Dedifferentiated amniotic fluid mesenchymal stem cell (primary cell): ENCODE measurements at regions not wholly inside any gene's neighbourhood (a gene's known extent, or its start where the extent isn't known, plus 50 kb on each side); places are given as distances from the start of the nearest gene placed in this dataset.
"Not testable (repeated sequence)": the region's sequence is repeated elsewhere in the genome, so short reads cannot be mapped to it uniquely, and the experiment has no call there.

ENCODE experiments used
- DNase-seq: peaks from one replicate; pipeline ENCODE4 v3.0.0-alpha.2; 2016; ENCODE audit errors: extremely low spot score

DNA sequence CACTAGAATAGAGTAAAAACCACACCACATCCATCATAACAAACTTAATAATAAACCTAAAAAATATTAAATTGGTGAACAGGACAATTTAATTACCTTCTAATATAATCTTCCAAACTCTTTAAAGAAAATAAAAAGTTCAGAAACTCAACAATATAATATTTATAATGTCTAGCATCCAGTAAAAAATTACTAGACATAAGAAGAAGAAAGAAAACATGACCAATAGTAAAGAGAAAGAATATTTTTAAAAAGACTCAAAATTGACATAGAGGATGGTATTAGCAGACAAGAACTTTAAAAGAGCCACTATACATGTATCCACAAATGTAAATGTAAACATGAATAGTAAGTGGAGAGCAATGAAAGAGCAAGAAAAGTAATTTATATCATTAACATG is 388.4 kb downstream of the TFEC start:
- no peak for DNase-seq

DNA sequence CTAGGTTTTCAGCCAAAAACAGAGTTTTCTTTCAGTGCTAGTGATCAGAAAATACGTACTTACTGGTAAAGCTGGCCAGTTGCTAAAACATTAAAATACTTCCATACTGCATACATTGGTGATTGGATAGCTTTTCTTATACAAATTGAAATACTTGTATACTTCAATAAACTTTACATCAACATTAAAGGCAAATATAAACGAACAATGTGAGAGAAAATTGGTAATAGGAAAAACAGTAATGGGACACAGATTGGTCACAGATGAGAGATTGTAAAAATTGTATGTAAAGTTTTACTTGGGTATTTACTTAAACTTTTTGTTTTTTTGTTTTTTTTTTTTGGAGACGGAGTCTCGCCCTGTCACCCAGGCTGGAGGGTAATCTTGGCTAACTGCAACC is 391.7 kb downstream of the TFEC start:
- no peak for DNase-seq

DNA sequence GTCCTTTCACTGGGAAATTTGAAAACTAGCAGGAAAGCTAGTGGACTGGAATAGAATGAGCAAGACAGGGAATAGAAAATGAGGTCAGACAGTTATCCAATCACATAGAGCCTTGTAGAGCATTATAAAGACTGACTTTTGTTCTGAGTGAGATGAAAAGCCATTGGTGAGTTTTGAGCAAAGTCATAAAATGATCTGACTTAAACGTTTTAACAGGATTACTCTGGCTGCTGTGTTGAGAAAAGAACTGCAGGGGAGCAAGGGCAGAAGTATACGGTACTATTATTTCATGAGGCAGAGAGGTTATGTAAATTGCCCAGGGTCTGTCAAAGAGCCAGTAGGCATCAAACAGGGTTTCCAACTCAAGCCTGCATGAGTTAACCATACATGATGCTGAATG is 393.4 kb downstream of the TFEC start:
- DNase-seq, result no peak

DNA sequence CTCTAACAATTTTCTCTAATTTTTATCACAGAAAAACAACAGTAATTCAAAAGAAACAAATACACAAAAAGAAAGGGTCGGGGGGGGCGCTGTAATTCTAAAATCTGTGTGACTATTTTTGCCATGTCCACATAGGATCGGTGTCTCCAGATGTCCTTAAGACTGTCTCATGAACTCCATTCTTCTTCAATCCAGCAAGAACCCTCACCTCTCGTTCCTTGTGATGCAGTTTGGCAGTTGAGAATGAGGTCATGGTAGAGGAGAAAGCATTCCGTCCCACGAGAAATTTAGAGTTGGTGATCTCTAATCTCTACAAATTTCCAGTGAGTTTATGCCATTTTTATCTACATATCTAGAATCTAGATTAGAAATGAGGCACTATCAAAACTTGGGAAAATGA is 394.7 kb downstream of the TFEC start:
- DNase-seq, result no peak

DNA sequence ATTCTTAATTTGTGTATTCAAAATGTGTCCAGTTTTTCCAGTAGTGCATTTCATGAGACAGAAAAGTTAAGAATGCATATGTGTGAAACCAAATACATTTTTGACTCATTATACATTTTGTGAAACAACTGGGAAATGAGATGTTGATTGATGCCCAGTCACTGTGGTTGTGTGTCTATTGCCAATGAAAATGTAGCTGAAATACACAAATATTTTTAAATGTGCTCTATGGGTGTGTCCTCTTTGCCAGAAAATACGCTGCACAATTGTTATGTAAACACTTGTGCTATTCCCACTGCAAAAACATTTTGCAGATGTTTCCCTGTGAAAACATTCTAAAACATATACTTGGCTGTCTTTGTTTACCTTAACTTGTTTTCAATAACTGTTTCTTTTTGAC is 395.2 kb downstream of the TFEC start:
- DNase-seq, result peak; percentile 21

DNA sequence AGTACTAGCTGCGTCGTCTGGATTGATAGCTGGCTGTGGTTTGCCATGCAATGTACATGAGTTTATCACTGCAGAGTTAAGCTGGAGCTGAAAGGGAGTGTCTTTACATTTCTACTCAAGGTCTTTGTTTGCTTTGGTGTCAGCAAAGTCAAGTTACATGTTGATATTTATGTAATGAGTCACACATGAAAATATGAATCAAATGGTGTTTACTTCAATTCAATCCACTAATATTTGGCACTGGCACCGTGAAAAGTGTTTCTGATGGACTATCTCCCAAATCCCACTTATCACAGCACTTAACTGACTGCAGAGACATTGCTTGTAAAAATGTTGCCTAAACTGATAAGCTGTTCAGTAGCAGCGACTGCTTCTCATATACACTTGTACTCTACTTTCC is 395.9 kb downstream of the TFEC start:
- no peak for DNase-seq

DNA sequence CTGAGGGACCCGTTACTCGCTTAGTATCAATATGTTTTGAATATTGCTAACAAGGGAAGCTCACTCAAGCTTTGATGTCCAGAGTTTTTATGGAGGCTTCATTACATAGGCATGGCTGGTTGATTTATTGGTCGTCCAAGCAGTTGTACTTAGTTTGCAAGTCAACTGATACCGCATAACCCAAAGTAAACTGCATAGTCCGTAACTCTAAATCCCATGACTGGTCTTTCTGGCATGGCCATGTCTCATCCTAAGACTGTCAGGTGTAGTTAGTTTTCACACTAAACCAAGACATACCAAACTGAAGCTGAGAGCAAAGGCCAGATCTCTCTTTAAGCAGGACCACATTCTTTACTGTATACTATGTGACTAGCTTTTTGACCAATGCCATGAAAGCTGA is 397.9 kb downstream of the TFEC start:
- DNase-seq, result no peak

DNA sequence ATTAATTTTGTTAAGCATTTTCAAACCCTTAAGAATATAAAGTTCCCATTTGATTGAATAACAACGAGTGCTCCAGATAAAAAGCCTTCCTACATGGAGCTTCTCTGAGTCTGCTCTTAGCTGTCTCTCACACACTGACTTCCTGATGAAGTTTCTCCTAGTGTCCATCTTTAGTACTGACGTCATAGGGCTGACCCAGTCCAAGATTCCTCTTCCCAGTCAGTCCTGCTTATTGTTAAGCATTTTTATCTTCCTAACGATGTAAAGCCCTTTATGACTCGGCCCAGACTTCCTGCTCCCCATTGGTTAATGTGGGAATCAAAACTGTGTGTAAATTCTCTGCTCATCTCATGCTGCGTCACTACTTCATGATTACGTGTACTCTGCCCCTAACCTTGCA is 398.8 kb downstream of the TFEC start:
- DNase-seq, result no peak

DNA sequence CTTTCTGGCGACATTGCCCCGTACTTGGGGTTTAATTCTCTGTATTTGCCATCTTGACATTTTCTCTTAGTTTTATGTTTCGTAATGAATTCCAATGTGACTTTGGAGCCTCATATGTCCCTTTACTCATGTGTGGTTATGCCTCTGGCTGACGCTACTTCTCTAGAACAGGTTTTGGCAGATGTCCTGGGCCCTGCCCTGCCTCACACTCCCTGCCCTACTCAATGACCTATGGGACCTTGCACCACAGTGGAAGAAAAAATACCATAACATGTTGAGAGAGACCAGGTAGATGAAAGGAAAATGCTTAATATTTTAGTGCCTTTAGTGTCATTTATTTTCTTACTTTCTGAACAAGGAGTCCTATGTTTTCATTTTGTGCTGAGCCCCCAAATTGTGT is 400.5 kb downstream of the TFEC start:
- DNase-seq, result no peak

DNA sequence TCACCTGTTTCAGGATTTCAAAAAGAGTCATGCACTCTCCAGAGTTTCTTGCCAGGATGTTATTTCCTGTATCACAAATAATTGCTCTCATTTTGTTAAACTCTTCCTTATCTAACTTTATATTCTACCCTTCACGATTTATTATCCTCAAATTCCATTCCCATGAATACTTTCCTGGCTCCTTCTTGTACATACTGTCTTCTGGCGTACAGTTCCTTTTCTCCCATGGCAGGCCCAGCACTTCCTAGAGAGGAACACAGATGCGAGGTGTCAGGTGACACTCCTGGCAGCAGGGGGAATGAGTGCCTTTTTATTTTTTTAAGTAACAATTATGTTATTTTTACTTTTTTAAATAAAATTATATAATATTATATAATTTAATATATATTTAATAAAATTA is 411.9 kb downstream of the TFEC start:
- DNase-seq, result no peak

DNA sequence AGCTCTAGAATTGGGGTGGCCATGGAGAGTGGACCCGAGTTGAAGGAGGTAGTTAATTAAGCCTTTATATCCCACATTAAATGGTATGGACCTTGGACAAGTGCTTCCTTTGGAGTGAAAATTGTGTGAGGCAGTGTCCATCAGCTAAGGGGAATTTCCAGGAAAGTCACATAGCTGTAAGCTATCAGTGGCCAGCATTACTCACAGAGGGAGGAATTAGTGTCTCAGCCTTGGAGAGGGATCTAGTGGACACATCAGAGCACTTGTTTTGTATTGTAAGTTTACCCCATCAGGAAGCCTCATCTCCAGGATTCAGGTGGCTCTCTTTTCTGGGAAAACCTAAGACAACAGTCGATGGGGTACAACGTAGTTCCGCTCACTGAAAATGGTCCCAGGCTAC is 416.7 kb downstream of the TFEC start:
- no peak for DNase-seq

DNA sequence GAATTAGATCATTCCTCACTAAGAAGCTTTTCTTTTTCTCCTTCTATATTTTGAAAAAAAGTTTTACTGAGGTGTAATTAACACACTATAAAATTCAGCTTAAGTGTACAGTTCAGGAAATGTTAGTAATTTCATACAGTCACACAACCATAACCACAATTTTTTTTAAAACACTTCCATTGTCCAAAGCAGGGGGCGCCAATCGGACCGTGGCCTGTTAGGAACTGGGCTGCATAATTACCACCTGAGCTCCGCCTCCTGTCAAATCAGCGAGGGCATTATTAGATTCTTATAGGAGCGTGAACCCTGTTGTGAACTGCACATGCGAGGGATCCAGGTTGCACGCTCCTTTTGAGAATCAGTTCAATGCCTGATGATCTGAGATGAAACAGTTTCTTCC is 427.1 kb downstream of the TFEC start:
- no peak for DNase-seq

DNA sequence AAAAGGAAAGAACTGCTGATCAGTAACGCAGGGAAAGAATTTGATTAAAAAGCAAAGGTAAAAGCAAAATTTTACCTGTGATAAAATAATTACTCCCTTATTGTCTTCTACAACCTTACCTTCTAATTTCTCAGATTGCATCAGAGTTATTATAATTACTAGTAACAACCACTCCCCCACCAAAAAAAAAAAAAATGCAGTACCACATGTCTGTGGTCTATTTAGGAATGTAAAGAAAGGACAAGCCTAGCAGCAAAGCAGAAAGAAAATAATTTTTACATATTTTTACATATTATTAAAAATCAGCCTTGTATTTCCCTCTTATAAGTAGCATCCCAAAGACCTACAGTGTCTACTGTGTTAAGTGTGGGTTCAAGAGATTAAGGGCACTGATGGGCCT is 430.4 kb downstream of the TFEC start:
- DNase-seq, result peak; percentile 32

DNA sequence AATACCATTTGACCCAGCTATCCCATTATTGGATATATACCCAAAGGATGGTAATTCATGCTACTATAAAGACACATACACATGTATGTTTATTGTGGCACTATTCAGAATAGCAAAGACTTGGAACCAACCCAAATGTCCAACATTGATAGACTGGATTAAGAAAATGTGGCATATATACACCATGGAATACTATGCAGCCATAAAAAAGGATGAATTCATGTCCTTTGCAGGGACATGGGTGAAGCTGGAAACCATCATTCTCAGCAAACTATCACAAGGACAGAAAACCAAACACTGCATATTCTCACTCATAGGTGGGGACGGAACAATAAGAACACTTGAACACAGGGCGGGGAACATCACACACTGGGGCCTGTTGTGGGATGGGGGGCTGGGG is 431.4 kb downstream of the TFEC start:
- DNase-seq, result not testable (repeated sequence)

DNA sequence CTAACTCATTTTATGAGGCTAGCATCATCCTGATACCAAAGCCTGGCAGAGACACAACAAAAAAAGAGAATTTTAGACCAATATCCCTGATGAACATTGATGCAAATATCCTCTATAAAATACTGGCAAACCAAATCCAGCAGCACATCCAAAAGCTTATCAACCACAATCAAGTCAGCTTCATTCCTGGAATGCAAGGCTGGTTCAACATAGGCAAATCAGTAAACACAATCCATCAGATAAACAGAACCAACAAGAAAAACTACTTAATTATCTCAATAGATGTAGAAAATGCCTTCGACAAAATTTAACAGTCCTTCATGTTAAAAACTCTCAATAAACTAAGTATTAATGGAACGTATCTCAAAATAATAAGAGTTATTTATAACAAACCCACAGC is 433.3 kb downstream of the TFEC start:
- DNase-seq, result not testable (repeated sequence)

DNA sequence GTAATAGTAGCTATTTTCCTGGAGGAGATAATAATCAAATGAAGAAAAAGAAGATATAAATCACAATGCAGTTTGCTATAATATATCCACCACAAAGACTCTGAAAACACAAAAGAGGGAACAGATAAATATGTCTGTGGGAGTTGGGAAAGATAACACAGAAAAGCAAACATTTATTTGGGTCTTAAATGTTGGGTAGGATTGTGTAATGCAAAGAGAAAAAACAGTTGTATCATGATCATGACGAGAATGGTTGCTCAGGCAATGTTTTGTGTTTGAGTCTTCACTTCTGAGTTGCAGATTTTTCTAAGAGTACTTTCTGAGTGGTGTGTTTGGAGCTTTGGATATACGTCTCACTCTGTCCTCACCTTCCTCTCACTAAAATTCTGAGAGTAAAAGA is 437.5 kb downstream of the TFEC start:
- DNase-seq, result no peak

DNA sequence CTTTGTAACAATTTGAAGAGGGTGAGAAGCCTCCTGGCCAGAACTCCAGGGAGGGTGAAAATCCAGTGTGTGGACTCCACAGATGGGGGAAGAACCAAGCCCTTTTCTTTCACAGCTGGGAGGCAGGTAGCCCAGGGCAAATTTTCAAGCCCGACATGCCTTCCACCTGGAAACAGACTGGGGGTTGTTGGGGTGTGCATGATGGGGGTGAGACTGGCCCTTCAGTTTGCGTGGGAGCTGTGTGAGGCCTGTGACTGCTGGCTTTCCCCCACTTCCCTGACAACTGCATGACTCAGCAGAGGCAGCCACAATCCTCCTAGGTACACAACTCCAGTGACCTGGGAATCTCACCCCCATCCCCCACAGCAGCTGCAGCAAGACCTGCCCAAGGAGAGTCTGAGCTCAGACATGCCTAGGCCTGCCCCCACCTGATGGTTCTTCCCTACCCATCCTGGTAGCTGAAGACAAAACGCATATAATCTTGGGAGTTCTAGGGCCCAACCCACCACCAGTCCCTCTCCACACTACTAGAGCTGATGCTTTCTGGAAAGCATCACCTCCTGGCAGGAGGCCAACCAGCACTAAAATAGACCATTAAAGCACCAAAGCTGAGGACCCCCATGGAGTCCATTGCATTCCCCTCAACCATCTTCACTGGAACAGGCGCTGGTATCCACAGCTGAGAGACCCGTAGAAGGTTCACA is 445.4 kb downstream of the TFEC start:
- no peak for DNase-seq

DNA sequence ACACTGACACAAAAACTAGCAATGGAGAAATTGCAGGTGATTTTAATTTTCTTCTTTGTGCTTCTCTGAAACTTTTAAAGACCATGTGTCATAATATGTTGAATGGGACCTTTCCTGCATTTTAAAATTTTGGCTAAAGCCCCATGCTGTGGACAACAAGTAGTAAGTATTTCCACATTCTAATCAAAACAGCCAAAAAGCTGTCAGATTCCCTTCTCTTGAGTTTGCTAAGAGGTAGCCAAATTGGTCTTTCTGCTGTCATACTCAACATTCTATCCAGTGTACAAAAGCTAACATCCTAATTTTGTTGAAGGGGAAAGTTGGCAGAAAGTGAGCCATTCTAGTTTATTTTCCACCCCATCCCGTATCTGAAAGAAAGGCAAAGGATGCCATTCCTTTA is 447.6 kb downstream of the TFEC start:
- DNase-seq, result no peak

DNA sequence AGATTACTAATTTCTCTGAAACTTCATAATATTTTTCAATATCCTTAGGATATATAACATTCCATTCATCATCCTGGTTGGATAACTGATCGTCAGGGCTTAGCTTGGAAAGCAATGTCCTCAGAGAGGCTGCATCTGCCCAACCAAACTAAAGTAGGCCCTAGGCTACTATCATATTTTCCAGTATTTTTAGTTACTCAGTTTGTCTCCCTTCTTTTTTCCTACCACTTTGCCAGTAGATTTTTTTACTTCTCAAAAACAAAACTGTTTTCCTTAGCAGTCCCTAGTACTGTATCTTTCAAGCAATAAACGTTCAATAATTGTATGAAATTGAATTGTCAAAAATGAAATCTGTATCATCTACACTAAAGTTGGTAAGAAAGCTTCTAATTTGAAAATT is 452.0 kb downstream of the TFEC start:
- DNase-seq, result no peak

DNA sequence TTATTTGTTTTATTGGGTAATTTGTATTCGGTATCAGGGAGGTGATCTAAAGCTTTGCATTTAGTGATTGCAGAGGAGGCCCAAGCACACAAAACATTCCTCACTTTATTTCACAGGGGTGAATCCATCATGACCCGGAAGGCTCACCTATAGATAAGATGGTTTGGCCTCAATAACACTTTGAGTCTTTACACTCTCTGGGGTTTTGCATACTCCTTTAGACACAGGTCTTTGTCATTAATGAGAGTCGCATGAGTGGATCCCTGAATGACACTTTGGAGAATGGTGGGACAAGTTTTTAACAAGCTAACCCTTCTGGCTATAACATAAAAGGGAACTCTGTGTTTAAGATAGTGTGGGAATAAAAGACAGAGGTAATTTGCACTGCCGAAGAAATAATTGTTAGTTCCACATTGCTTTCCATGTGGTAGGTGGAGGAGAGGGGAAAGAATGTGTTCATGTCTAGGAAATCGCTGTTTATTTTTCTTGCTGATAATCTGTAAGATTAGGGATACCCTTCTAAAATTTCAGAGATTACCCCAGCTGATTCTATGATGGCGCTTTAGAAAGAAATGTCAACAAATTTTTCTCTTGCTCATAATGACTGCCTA is 455.8 kb downstream of the TFEC start:
- DNase-seq, result no peak

DNA sequence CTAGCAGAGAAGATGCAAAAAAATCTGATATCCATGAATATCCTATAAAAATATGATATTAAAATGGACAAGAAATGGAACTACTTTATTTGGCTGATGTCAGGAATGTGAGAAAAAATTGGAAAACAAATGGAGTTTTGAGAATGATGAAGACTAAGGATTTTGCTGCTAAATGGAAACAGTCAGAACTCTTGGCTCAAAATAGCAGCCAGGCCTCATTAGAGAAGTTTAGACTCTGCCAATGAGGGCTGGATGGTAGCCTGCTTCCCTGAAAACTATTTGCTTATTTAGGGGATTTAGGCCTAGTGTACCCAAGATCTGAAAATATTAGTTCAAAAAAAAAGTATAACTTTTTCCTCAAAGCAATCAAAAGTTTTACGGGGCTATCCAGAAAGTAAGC is 458.5 kb downstream of the TFEC start:
- DNase-seq, result no peak

DNA sequence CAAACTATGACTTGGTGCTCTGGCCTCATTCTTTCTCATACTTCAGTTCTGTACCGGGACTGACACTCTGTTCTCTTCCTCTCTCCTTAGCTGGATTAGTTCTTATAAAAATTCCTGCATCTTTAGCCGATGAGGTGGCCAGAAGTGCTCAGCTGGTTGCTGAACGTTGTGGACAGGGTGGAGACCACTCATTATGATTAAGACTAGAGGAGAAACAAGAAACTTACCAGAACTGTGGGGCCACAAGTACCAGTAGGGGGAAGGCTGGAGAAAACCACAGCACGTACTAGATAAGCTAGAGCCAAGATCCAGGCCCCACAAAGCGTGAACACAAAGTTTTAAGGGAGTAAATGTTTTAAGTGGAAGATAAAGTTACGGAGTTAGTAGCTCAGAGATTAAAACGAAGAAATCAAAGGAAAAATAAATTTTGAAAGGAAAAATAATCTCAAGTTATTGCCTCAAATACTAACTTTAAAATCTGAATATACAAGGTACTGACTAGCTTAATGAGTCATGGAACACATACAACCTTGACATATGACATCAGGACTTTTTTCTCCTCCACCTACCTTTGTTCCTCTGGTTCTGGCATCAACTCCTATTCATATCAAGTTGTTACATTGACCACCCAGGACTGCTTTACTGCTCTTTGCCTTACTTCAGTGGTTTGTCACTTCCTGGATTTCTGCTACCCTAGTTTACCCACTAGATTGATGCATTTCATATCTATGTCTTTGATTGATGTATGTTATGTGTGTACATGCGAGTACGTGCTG is 469.0 kb downstream of the TFEC start:
- peak; percentile 68 for DNase-seq

DNA sequence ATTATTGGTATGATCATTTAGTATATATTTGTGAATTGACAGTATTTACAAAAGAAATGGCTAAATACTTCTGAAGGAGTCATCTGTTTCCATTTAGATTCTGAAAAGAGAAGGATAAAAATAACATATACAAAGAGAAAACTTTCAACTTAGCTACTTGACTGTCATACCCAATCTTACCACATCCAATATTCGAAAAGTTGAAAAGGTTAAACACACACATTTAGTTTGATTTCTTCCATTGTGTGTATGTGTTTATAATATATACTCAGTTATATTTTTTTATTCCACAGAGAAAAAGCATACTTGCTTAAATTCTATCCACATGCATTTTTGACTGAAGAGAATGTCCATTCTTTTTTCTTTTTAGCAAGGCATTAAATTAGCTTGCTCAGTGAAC is 470.7 kb downstream of the TFEC start:
- no peak for DNase-seq
